ENCODE measurements at regions not wholly inside any gene's neighbourhood (a gene's known extent, or its start where the extent isn't known, plus 50 kb on each side); places are given as distances from the start of the nearest gene placed in this dataset.

DNA sequence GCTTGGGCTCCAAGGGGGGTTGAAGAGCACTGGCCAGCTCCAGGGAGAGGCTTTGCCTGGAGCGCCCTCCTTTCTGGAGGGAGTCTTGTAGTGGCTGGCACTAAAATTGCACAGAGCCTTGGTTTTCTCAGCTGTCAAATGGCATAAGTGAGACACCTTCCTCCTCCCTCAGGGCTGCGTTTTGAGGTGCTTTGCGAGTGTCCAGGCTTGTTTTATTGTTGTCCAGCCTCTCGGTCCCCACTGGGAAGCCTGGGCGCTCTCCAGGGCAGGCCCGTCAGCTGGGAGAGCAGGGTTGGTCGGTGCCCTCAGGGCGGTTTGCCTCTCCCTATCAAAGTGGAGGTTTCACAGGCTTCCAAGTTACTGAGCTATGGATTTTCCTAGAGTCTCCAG is 149.3 kb upstream of the B3GAT1 start:
- H4K20me1 ChIP-seq (ENCODE audit: insufficient read depth, low read length): no peaks in the 10 kb centered on the region
- H3F3A ChIP-seq (ENCODE audit: insufficient read depth, low read length): no peaks in the 10 kb centered on the region
- no peaks in the 10 kb centered on the region for H3K36me3 ChIP-seq (ENCODE audit: insufficient read depth, low read length)
- H3K27me3 ChIP-seq (ENCODE audit: insufficient read depth, low read length): no peaks in the 10 kb centered on the region
- no peak overlapping the region for H2AFZ ChIP-seq (ENCODE audit: low read length)
- H3K9me2 ChIP-seq (ENCODE audit: low read depth, low read length): no peaks in the 10 kb centered on the region
- H3K79me2 ChIP-seq (ENCODE audit: insufficient read depth, low read length): no peaks in the 10 kb centered on the region
- no peak overlapping the region for H3K9ac ChIP-seq (ENCODE audit: low read length)
- H3K4me2 ChIP-seq (ENCODE audit: low read length): no peak overlapping the region
- TF ChIP-seq, protein P1, sequence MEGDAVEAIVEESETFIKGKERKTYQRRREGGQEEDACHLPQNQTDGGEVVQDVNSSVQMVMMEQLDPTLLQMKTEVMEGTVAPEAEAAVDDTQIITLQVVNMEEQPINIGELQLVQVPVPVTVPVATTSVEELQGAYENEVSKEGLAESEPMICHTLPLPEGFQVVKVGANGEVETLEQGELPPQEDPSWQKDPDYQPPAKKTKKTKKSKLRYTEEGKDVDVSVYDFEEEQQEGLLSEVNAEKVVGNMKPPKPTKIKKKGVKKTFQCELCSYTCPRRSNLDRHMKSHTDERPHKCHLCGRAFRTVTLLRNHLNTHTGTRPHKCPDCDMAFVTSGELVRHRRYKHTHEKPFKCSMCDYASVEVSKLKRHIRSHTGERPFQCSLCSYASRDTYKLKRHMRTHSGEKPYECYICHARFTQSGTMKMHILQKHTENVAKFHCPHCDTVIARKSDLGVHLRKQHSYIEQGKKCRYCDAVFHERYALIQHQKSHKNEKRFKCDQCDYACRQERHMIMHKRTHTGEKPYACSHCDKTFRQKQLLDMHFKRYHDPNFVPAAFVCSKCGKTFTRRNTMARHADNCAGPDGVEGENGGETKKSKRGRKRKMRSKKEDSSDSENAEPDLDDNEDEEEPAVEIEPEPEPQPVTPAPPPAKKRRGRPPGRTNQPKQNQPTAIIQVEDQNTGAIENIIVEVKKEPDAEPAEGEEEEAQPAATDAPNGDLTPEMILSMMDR (IDR thresholded peaks at IDR 0.05; ENCODE audit: low read length): no peak
- TF ChIP-seq EZH2 (IDR thresholded peaks at IDR 0.05; ENCODE audit: borderline replicate concordance, low read length): no peak
- H3K4me1 ChIP-seq (ENCODE audit: insufficient read depth, low read length, severe bottlenecking): no peaks in the 10 kb centered on the region
- no peak overlapping the region for H3K27ac ChIP-seq (ENCODE audit: low read depth, low read length, poor library complexity, severe bottlenecking)
- no peaks in the 10 kb centered on the region for H3K9me3 ChIP-seq (ENCODE audit: low read length)
- H3K4me3 ChIP-seq (ENCODE audit: low read depth, low read length, poor library complexity, severe bottlenecking): no peak overlapping the region

DNA sequence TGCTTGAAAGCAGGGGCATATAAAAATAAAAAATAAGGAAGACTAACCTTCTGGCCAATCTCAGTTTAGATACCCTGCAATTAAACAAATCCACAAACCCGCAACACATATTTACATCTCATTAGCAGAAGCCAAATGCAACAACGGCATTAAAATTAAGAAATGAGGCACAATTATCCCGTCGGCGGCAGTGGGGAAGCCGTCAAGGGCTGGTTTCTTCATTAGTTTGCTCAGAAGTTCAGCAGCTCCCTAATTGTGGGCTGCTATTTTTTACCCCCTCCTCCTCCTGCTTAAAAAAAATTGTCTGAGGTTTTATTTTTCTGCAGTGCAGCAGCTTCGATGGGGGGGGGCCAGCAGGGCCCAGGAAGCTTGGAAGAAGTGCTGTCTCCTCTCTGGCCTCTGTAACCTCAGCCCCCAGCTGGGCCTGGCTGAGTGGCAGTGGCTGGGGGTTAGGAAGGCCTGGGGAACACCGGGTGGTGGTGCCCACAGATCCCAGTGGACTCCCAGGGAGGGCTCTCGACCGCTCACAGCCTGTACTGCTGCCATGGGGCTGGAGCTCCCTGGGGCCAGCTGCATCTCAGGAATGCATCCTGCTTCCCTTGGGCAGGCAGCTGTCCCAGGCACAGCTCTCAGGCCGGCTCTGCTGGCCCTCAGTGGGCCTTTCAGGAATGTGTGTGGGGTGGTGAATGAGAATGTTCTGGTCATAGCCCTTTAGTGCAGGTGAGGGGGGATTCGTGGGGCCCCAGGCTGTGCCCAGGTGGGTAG is 148.7 kb upstream of the B3GAT1 start:
- no peaks in the 10 kb centered on the region for H3K9me2 ChIP-seq (ENCODE audit: low read depth, low read length)
- no peak overlapping the region for H3K4me2 ChIP-seq (ENCODE audit: low read length)
- no peaks in the 10 kb centered on the region for H3K4me1 ChIP-seq (ENCODE audit: insufficient read depth, low read length, severe bottlenecking)
- H3K9me3 ChIP-seq (ENCODE audit: low read length): no peaks in the 10 kb centered on the region
- no peaks in the 10 kb centered on the region for H3K79me2 ChIP-seq (ENCODE audit: insufficient read depth, low read length)
- no peak for TF ChIP-seq EZH2 (IDR thresholded peaks at IDR 0.05; ENCODE audit: borderline replicate concordance, low read length)
- TF ChIP-seq, protein P1 (IDR thresholded peaks at IDR 0.05; ENCODE audit: low read length): no peak
- no peak overlapping the region for H3K4me3 ChIP-seq (ENCODE audit: low read depth, low read length, poor library complexity, severe bottlenecking)
- H3K27ac ChIP-seq (ENCODE audit: low read depth, low read length, poor library complexity, severe bottlenecking): no peak overlapping the region
- H4K20me1 ChIP-seq (ENCODE audit: insufficient read depth, low read length): no peaks in the 10 kb centered on the region
- H3K9ac ChIP-seq (ENCODE audit: low read length): no peak overlapping the region
- no peaks in the 10 kb centered on the region for H3K27me3 ChIP-seq (ENCODE audit: insufficient read depth, low read length)
- H3F3A ChIP-seq (ENCODE audit: insufficient read depth, low read length): no peaks in the 10 kb centered on the region
- no peak overlapping the region for H2AFZ ChIP-seq (ENCODE audit: low read length)
- no peaks in the 10 kb centered on the region for H3K36me3 ChIP-seq (ENCODE audit: insufficient read depth, low read length)

DNA sequence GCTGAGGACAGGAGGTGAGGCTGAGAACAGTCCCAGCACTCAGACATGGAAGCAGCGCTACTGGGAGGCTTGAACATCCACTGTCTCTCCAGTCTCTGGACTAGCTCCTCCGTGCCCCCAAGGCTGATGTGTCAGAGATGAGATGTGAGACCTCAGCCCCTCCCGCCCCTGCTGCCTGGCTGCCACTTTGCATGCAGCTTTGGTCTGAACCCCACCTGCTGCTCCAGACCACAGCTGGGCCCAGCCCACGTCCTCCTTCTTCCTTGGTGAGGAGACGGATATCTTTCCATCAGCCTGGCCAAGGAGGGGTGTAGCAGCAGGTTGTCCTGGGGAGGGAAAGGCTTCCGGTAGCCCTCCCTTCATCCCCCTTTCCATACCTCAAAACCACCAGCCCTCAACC is 148.0 kb upstream of the B3GAT1 start:
- Histone ChIP-seq H3K4me1 (ENCODE audit: insufficient read depth, low read length, severe bottlenecking) (no peaks in the 10 kb centered on the region), H3F3A (ENCODE audit: insufficient read depth, low read length) (no peaks in the 10 kb centered on the region), H2AFZ (ENCODE audit: low read length) (no peak overlapping the region), H3K27me3 (ENCODE audit: insufficient read depth, low read length) (no peaks in the 10 kb centered on the region), H3K4me2 (ENCODE audit: low read length) (no peak overlapping the region), H3K79me2 (ENCODE audit: insufficient read depth, low read length) (no peaks in the 10 kb centered on the region), H4K20me1 (ENCODE audit: insufficient read depth, low read length) (no peaks in the 10 kb centered on the region), H3K36me3 (ENCODE audit: insufficient read depth, low read length) (no peaks in the 10 kb centered on the region), H3K9me3 (ENCODE audit: low read length) (no peaks in the 10 kb centered on the region), H3K4me3 (ENCODE audit: low read depth, low read length, poor library complexity, severe bottlenecking) (no peak overlapping the region), H3K27ac (ENCODE audit: low read depth, low read length, poor library complexity, severe bottlenecking) (no peak overlapping the region), H3K9ac (ENCODE audit: low read length) (no peak overlapping the region), H3K9me2 (ENCODE audit: low read depth, low read length) (no peaks in the 10 kb centered on the region)
- TF ChIP-seq, protein P1 (IDR thresholded peaks at IDR 0.05; ENCODE audit: low read length): no peak
- TF ChIP-seq EZH2 (IDR thresholded peaks at IDR 0.05; ENCODE audit: borderline replicate concordance, low read length): no peak

Measured in OCI-LY1 (cell line).